DND-41 (cell line): ENCODE measurements at regions not wholly inside any gene's neighbourhood (a gene's known extent, or its start where the extent isn't known, plus 50 kb on each side); places are given as distances from the start of the nearest gene placed in this dataset.

Experiments
- EZH2 ChIP-seq: IDR thresholded peaks from 3 replicates; pipeline ENCODE4 v1.6.1; 2012; ENCODE audit warnings: borderline replicate concordance, low read depth, mild to moderate bottlenecking, moderate library complexity, low read length, inconsistent platforms; ENCODE audit not compliant: severe bottlenecking
- TF ChIP-seq, protein P1 (sequence below): IDR thresholded peaks from 2 replicates; pipeline ENCODE4 v1.5.1; 2012; ENCODE audit warnings: borderline replicate concordance, low read length, moderate library complexity, mild to moderate bottlenecking; ENCODE audit not compliant: poor library complexity, severe bottlenecking; ENCODE audit errors: extremely low read depth

DNA sequence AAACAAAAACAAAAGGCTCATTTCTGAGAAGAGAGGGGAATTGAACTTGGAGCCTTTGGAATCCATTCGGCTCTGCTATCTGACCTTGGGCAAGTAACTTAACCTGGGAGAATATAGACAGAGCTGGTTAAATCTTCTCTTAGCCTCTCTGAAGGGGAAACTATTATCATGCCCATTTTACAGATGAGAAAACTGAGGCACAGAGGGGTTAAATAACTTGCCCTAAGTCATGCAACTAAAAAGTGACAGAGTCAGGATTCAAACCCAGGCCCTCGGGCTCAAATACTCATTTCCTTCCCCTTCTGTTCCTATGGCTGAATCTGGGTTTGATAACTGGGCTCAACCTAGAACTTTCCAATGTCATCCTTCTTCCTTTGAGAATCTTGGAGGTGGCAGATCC is 291.3 kb upstream of the MSX2 start:
- no peak for TF ChIP-seq EZH2
- TF ChIP-seq, protein P1, sequence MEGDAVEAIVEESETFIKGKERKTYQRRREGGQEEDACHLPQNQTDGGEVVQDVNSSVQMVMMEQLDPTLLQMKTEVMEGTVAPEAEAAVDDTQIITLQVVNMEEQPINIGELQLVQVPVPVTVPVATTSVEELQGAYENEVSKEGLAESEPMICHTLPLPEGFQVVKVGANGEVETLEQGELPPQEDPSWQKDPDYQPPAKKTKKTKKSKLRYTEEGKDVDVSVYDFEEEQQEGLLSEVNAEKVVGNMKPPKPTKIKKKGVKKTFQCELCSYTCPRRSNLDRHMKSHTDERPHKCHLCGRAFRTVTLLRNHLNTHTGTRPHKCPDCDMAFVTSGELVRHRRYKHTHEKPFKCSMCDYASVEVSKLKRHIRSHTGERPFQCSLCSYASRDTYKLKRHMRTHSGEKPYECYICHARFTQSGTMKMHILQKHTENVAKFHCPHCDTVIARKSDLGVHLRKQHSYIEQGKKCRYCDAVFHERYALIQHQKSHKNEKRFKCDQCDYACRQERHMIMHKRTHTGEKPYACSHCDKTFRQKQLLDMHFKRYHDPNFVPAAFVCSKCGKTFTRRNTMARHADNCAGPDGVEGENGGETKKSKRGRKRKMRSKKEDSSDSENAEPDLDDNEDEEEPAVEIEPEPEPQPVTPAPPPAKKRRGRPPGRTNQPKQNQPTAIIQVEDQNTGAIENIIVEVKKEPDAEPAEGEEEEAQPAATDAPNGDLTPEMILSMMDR, result no peak
